HT1080 (cell line): ENCODE measurements at regions not wholly inside any gene's neighbourhood (a gene's known extent, or its start where the extent isn't known, plus 50 kb on each side); places are given as distances from the start of the nearest gene placed in this dataset.

Experiments
- DNase-seq: peaks from one replicate; pipeline ENCODE4 v3.0.0-alpha.2; 2015; ENCODE audit warnings: low read depth

- DNase-seq = no peak
These were observed 135.4 kb downstream of the NCOR2 start for GRCh38 chr12:124431971-124432370.

GRCh38 chr12:124430491-124430890 lies 135.6 kb downstream of the RFLNA start:
- DNase-seq = no peak

GRCh38 chr12:124429535-124429934 lies 134.6 kb downstream of the RFLNA start:
- DNase-seq = no peak

- DNase-seq = no peak
These were observed 133.9 kb downstream of the RFLNA start for GRCh38 chr12:124428792-124429281.

- DNase-seq = no peak
These were observed 133.4 kb downstream of the RFLNA start for GRCh38 chr12:124428136-124428791.

- DNase-seq = no peak
These were observed 132.0 kb downstream of the RFLNA start for GRCh38 chr12:124426594-124427555.

- no peak for DNase-seq
These were observed 130.8 kb downstream of the RFLNA start for GRCh38 chr12:124425667-124426066.

- no peak for DNase-seq
These were observed 129.6 kb downstream of the RFLNA start for GRCh38 chr12:124424516-124424905.

GRCh38 chr12:124423761-124424515 lies 129.0 kb downstream of the RFLNA start:
- no peak for DNase-seq

- DNase-seq = peak; percentile 88
These were observed 128.0 kb downstream of the RFLNA start for GRCh38 chr12:124422570-124423523.

- no peak for DNase-seq
These were observed 127.3 kb downstream of the RFLNA start for GRCh38 chr12:124422142-124422569.

- no peak for DNase-seq
These were observed 126.2 kb downstream of the RFLNA start for GRCh38 chr12:124420996-124421674.

- no peak for DNase-seq
These were observed 125.4 kb downstream of the RFLNA start for GRCh38 chr12:124420041-124420995.

- no peak for DNase-seq
These were observed 124.6 kb downstream of the RFLNA start for GRCh38 chr12:124419292-124420040.

- no peak for DNase-seq
These were observed 123.9 kb downstream of the RFLNA start for GRCh38 chr12:124418791-124419190.

- DNase-seq = no peak
These were observed 123.3 kb downstream of the RFLNA start for GRCh38 chr12:124418156-124418555.

GRCh38 chr12:124416516-124417395 lies 121.9 kb downstream of the RFLNA start:
- no peak for DNase-seq
